MG63 (cell line): ENCODE measurements at regions not wholly inside any gene's neighbourhood (a gene's known extent, or its start where the extent isn't known, plus 50 kb on each side); places are given as distances from the start of the nearest gene placed in this dataset.

Experiments
- DNase-seq: peaks from one replicate; pipeline ENCODE4 v3.0.0-alpha.2; 2020
- H3K27me3 ChIP-seq: fragments of 250-450 bp; sonication (Bioruptor Pico); 2 replicates; pipeline ENCODE4 v1.5.1; 2020; ENCODE audit warnings: mild to moderate bottlenecking, moderate library complexity
- H3K36me3 ChIP-seq: fragments of 250-450 bp; sonication (Bioruptor Pico); 2 replicates; pipeline ENCODE4 v1.5.1; 2020; ENCODE audit warnings: mild to moderate bottlenecking, moderate library complexity
- H3K4me3 ChIP-seq: fragments of 250-450 bp; sonication (Bioruptor Pico); 2 replicates; pipeline ENCODE4 v1.5.1; 2020; ENCODE audit warnings: mild to moderate bottlenecking, moderate library complexity
- H3K9me3 ChIP-seq: fragments of 250-450 bp; sonication (Bioruptor Pico); 2 replicates; pipeline ENCODE4 v1.5.1; 2020; ENCODE audit warnings: mild to moderate bottlenecking, moderate library complexity

GRCh38 chr2:16290311-16291020, 350.1 kb downstream of the MYCN start:
- no peak for DNase-seq
- no peak overlapping the region for H3K4me3 ChIP-seq
- H3K27me3 ChIP-seq, result no peaks in the 10 kb centered on the region
- H3K36me3 ChIP-seq, result no peaks in the 10 kb centered on the region
- no peaks in the 10 kb centered on the region for H3K9me3 ChIP-seq

DNA sequence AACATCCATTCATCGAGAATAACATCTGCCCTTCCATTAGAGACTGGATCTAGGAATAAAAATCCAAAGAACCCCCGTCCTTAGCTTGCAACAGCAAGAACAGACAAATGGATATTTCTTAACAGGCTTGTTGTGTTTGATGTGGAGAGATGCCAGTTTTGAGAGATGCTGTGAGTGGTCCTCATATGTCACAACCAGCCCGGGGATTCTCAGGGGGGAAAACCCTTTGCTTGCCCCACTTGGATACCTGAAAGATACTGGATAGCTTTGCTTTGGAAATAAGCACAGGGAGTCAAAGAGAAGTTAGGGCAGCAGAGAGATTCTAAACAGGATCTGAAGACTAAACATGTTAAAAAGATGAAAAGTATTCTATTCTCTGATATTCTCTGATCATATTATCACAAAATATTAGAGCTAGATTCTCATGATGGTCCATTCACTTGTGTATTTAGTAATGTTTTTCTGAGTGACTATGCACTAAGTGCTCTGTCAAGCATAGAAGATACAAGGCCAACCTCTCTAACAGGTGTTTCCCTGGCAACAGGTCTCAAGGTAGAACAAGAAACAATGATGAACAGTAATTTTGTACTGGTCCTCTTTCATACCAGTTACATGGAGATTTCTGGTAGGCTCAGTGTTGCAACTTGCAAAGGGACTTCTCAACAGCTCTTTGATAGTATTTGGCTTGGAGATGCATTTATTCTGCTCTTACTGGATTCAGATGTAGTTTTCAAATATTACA, 348.2 kb downstream of the MYCN start:
- Histone ChIP-seq H3K27me3 (no peaks in the 10 kb centered on the region), H3K4me3 (no peak overlapping the region), H3K9me3 (no peaks in the 10 kb centered on the region), H3K36me3 (no peaks in the 10 kb centered on the region)
- no peak for DNase-seq

GRCh38 chr2:16287831-16288230, 347.5 kb downstream of the MYCN start:
- no peak for DNase-seq
- Histone ChIP-seq H3K36me3 (no peaks in the 10 kb centered on the region), H3K9me3 (no peaks in the 10 kb centered on the region), H3K4me3 (no peak overlapping the region), H3K27me3 (0 out of 2 replicates have a peak, but pooled peaks cover 2% of the 10 kb centered on the region)

DNA sequence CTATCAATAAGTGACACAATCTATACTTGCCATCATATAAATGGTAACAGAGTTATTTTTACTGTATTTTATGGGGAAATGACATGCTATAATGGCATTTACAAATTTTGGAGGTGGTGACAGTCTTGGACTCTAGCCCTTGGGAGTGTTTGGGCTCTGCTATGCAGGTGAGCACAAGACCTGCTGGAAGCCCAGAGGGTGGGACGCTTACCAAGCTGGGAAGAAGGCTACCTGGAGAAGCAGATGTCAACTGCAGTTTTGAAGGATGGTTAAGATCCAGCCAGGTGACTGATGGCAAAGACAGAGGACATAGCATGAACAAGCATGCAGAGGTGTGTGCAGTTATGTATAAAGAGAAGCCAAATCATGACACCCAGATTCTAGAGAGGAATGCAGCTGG, 346.9 kb downstream of the MYCN start:
- Histone ChIP-seq H3K27me3 (0 out of 2 replicates have a peak, but pooled peaks cover 2% of the 10 kb centered on the region), H3K4me3 (no peak overlapping the region), H3K36me3 (no peaks in the 10 kb centered on the region), H3K9me3 (no peaks in the 10 kb centered on the region)
- no peak for DNase-seq

DNA sequence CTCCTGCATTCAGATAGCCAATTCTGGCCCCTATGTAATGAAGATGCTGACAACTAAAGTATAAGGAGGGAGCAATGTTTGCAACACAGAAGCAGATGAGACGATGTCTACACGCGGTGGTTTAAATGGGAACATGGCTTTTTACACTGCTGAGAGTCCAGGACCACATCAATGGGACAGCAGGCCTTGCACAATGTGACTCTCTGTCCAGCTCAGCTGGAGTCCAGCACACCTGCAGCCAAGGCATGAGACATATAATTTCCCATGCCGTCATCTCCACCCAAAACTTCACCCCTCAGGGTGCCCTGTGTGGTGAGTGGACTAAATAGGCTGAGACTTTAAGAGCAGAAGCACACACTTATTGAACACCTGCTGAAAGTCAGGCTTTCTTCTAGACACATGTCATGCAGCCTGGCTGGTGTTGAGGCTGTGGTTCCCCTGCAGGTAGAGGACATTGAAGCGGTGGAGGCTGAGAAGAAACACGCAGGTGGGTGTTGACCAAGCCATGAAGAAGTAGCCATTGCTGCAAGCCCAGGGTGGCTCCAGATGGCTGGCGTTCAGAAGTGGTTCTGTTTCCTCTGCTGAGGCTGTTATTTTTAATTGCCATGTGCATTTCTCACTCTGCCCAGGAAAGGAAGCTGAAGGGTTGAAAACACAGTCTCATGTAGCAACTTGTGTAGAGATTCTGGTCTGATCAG, 345.6 kb downstream of the MYCN start:
- Histone ChIP-seq H3K4me3 (no peak overlapping the region), H3K9me3 (no peaks in the 10 kb centered on the region), H3K36me3 (no peaks in the 10 kb centered on the region), H3K27me3 (0 out of 2 replicates have a peak, but pooled peaks cover 2% of the 10 kb centered on the region)
- no peak for DNase-seq

GRCh38 chr2:16284941-16285625, 344.7 kb downstream of the MYCN start:
- Histone ChIP-seq H3K4me3 (no peak overlapping the region), H3K27me3 (0 out of 2 replicates have a peak, but pooled peaks cover 2% of the 10 kb centered on the region), H3K36me3 (no peaks in the 10 kb centered on the region), H3K9me3 (no peaks in the 10 kb centered on the region)
- DNase-seq, result no peak

DNA sequence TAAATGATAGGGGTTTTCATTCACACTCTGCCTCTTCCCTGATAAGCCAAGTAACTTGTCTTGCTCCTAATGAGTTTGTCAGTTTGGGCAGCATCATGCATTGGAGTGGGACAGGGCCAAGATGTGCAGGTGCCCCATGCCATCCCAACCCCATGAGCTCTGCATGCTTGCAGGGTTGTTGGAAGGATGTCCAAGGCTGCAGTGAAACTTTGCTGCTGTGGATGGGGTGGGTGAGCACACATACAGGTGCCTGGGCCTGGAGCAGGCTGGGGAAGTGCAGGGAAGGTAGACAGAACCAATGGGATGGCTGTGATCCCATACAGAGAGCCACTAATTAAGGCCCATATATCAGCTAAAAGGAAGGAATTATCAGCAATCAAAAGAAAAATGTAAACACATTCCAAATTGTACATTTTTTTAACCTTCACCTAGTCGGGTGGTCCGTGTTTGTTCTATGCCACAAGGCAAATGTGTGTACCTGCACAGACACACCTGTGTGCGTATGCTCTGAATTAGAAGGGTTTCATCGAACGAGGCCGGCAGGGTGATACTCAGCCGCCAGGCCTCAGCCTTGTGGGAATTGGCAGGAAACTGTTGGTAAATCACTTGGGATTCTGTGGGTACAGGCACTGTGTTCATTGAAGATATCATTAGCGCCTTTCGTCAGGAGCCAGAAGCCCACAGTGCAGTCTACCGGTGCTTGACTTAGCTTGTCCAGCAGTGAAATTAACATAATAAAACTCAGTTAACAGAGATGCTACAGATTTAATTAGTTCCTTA, 342.9 kb downstream of the MYCN start:
- Histone ChIP-seq H3K4me3 (no peak overlapping the region), H3K27me3 (0 out of 2 replicates have a peak, but pooled peaks cover 2% of the 10 kb centered on the region), H3K36me3 (no peaks in the 10 kb centered on the region), H3K9me3 (no peaks in the 10 kb centered on the region)
- DNase-seq, result no peak

DNA sequence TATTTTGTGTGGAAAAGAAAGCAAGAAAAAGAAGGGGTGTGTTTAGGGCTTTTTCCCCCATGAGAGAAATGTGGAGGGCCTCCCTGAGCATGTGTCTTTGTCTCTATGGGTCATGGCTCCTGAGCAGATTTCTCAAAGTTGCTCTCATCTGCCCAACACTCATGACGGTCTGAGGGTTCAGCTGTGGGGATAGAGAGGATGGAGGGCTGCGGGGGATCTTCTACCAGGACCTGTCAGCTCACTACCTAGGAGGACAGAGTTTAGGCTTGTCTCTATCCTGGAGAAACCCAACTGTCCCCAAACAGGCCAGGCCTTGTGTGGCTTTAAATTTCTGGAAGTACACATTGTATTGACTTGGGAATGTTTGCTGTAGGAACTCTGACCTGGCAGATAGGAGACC, 342.2 kb downstream of the MYCN start:
- no peak for DNase-seq
- Histone ChIP-seq H3K9me3 (no peaks in the 10 kb centered on the region), H3K36me3 (no peaks in the 10 kb centered on the region), H3K27me3 (0 out of 2 replicates have a peak, but pooled peaks cover 2% of the 10 kb centered on the region), H3K4me3 (no peak overlapping the region)

GRCh38 chr2:16281451-16282335, 341.3 kb downstream of the MYCN start:
- no peaks in the 10 kb centered on the region for H3K9me3 ChIP-seq
- H3K36me3 ChIP-seq, result no peaks in the 10 kb centered on the region
- H3K4me3 ChIP-seq, result no peak overlapping the region
- H3K27me3 ChIP-seq, result peaks cover 4% of the 10 kb centered on the region; the same call in 1 of the 2 replicates
- no peak for DNase-seq

GRCh38 chr2:16280081-16280480, 339.7 kb downstream of the MYCN start:
- H3K36me3 ChIP-seq, result no peaks in the 10 kb centered on the region
- no peaks in the 10 kb centered on the region for H3K9me3 ChIP-seq
- H3K4me3 ChIP-seq, result no peak overlapping the region
- no peak for DNase-seq
- peaks cover 4% of the 10 kb centered on the region; the same call in 1 of the 2 replicates for H3K27me3 ChIP-seq

DNA sequence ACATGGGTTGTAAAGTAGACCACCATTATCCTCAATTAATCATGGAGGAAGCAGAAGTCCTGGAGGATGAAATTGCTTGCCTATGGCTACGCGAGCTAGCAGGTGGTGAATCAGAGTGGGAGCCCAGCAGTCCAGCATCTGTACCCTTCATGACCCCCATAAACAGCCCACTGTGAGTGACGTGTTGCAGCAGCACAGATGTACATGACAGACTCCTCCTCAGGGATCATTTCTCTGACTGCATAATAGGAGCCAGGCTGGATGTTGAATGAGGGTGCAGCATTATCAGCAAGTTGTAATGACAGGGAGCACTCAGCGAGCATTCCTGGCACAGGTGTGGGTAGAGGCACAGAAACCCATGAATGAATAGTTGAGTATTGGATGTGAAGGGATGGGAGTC, 339.3 kb downstream of the MYCN start:
- Histone ChIP-seq H3K4me3 (no peak overlapping the region), H3K27me3 (peaks cover 4% of the 10 kb centered on the region; the same call in 1 of the 2 replicates), H3K9me3 (no peaks in the 10 kb centered on the region), H3K36me3 (no peaks in the 10 kb centered on the region)
- DNase-seq, result no peak

DNA sequence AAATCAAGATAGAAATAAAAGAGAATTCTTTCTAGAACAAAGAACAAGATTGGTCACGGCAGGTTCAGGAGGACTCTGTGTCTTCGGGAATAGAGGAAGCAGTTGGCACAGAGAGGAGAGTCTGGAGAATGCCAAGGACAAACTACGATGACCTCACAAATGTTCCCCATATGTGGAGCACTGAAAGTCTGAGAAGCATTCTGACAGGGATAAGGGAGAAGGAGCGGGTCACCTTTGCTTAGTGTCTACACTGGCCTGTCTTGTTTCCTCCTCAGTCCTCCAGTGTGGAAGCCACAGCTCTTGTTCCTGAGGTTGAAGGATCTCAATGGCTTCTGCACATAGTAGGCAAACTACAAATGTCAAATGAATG, 338.8 kb downstream of the MYCN start:
- no peak for DNase-seq
- Histone ChIP-seq H3K36me3 (no peaks in the 10 kb centered on the region), H3K9me3 (no peaks in the 10 kb centered on the region), H3K4me3 (no peak overlapping the region), H3K27me3 (peaks cover 6% of the 10 kb centered on the region)

- Histone ChIP-seq H3K9me3 (no peaks in the 10 kb centered on the region), H3K27me3 (peaks cover 6% of the 10 kb centered on the region), H3K36me3 (no peaks in the 10 kb centered on the region), H3K4me3 (no peak overlapping the region)
- DNase-seq, result no peak
Measured at GRCh38 chr2:16278421-16279200, 338.3 kb downstream of the MYCN start.

- no peak overlapping the region for H3K4me3 ChIP-seq
- no peaks in the 10 kb centered on the region for H3K36me3 ChIP-seq
- DNase-seq, result no peak
- no peaks in the 10 kb centered on the region for H3K9me3 ChIP-seq
- peaks cover 4% of the 10 kb centered on the region for H3K27me3 ChIP-seq
Measured at GRCh38 chr2:16277117-16277516, 336.8 kb downstream of the MYCN start.

GRCh38 chr2:16275661-16276060, 335.3 kb downstream of the MYCN start:
- Histone ChIP-seq H3K4me3 (no peak overlapping the region), H3K36me3 (no peaks in the 10 kb centered on the region), H3K9me3 (no peaks in the 10 kb centered on the region), H3K27me3 (peaks cover 4% of the 10 kb centered on the region)
- DNase-seq, result no peak
